Activated CD4-positive, CD25-positive, alpha-beta regulatory T cell treated with anti-CD3 and anti-CD28 coated beads, Interleukin-2, amount 50 U/mL, for 72 hours (primary cell): ENCODE measurements at regions not wholly inside any gene's neighbourhood (a gene's known extent, or its start where the extent isn't known, plus 50 kb on each side); places are given as distances from the start of the nearest gene placed in this dataset.
"Not testable (repeated sequence)": the region's sequence is repeated elsewhere in the genome, so short reads cannot be mapped to it uniquely, and the experiment has no call there.

Source experiments
- DNase-seq: peaks from one replicate; pipeline ENCODE4 v3.0.0; 2021

GRCh38 chr17:77786740-77787505 is 171.6 kb upstream of the TNRC6C start:
- DNase-seq = no peak

DNA sequence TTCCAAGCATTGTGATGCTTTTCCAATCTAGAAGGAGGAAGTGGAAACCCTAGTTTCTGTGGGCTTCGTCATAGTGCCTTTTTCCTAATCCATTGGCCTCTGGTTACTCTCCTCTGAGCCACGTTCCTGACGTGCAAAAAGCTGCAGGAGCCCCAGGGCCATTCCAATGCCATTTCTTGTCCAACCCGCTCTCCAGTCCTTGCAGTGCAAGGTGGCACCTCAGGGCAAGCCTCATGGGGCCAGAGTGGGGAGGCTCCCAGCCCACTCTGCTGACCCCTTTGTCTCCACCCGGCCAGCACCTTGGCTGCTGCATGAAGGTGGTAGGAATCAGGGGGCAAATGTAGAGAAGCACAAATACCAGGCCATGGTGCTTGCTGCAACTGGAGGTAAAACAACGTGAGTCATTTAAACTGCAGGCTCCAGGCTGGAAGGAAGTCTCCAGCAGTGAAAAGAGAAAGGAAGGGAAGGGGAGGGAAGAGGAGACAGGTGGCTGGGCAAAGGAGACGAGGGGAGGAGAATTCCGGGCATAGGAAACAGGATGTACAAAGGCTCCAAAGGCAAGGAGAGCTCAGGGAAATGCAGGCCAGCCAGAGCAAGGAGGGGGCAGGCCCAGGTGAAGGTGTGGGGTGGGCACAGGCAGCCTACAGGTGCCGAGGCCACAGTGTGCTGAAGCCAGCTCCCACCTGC is 168.2 kb upstream of the TNRC6C start:
- DNase-seq = no peak

DNA sequence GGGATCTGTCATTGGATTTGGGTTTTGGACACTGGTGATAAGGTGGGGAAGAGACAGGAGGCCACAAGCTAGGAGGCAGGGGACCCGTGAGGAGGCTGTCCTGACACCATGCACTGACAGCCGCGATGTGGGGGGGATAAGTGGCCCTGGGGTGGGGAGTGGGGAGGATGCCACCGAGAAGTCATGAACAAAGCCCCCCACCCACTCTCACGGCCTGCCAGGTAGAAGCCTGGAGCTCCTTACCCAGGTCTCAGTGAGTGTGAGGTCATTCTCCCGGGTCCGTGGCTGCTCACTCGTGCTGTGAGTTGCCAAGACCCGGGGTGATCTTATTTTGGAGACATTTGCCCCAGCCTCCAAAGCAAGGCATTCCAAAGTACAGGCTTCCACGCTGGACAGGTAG is 165.9 kb upstream of the TNRC6C start:
- no peak for DNase-seq

- DNase-seq = no peak
Observed at GRCh38 chr17:77793146-77793970, 165.1 kb upstream of the TNRC6C start.

DNA sequence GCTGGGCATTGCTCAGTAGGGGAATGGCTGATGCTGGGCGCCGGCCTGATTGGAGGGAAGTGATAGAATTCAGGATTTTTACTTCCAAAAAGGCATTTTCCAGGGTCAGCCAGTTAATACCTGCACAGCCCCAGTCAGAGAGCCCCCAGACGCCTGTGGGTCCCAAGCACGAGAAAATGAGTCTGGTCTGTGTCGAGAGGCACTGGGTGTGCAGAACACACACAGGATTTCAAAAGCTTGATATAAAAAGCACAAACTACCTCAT is 164.6 kb upstream of the TNRC6C start:
- no peak for DNase-seq

- no peak for DNase-seq
Observed at GRCh38 chr17:77794846-77795245, 163.7 kb upstream of the TNRC6C start.

- DNase-seq = no peak
Observed at GRCh38 chr17:77795685-77796084, 162.8 kb upstream of the TNRC6C start.

DNA sequence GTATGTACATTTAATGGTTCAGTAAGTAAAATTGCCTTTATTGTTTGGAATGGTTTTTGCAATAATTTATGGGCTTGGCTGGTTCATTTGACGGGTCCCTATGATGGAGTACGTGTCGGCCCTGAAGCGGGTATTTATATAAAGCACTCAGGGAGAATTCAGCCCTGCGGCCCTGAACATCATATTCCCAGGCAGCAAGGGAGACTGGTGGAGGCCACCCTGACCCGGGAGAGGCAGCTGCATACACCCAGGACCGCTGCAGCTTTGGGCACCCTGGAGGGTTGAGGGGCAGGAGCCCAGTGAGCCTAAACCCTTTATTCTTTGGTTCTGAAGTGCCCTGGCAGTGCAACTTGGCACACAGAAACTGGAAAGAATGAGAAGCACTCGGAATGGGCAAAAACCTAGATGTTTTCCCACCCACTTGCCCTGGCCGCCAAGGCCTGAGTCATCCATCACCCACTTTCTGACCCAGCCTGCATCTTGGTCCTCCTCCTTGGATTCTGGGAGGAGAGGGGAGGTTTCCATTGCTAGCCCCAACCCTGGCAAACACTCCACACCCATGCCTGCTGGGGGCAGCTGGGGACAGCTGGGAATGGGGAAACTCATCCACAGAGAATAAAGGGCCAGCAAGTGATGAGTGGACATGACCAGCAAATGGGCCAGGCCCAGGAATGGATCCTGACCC is 162.2 kb upstream of the TNRC6C start:
- DNase-seq = no peak

- no peak for DNase-seq
Observed at GRCh38 chr17:77798031-77798430, 160.5 kb upstream of the TNRC6C start.

GRCh38 chr17:77798481-77798880 is 160.0 kb upstream of the TNRC6C start:
- DNase-seq = no peak

GRCh38 chr17:77800816-77801215 is 157.7 kb upstream of the TNRC6C start:
- DNase-seq = no peak

DNA sequence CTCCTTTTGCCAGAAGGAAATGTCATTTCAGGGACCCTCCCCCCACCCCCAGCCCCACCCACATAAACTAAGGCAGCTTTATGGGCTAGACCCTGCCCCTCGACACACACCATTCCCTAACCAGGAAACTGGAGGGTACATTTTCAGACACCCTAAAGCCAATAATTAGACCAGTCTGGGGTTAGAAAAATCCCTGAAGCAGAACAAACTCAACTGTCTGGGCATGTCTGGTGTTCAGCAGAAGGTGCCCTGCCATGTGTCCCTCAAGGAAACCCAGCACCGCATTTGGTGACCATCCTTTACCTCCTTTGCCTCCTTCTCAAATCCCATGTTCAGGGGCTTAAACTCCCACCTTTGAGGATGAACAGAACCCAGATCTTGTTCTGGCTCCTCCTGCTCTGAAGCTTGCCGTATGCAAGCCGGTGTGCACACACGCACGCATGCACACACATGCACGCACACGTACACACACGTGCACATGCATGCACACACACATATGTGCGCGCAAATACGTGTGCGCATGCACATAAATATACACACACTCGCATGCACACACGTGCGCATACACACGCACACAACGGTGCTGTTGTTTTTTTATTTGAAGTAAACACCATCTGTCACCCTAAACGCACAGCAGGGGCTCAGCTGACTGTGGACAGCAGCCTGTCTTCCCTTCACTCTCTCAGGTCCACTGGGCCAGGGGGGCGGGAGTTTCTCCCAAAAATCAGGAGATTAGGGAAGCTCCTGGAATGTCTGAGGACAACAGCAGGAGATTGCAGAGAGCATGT is 156.8 kb upstream of the TNRC6C start:
- no peak for DNase-seq

- no peak for DNase-seq
Observed at GRCh38 chr17:77802333-77802615, 156.2 kb upstream of the TNRC6C start.

GRCh38 chr17:77802811-77803220 is 155.7 kb upstream of the TNRC6C start:
- no peak for DNase-seq

GRCh38 chr17:77803726-77804125 is 154.8 kb upstream of the TNRC6C start:
- DNase-seq = no peak

DNA sequence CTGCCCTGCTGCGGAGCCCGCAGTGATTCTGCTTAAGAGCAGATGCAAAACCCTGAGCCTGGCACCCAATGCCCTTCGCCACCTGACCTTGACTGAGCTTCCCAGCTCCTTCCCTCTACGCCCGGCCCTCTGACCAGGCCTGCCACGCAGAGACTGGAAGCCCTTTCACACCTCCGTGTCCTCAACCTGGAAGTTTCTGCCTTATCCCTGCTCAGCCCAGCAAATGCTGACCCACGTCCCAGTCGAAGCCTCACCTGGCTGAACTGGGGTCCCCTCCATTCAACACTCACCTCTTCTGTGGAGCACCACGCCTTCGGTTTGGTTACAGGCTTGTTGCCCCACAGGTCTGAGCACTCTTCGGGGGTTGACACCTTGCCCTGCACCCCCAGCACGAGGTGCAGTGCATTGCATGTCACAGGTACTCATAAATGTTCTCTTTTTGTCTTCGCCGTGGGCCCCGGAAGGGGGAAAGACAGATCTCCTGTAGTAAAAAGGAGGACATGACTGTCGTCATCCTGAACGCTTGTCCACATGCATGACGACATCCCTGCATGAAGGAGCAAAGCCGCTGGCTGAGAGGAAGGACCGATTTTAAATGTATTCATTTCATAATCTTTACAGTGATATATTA is 153.6 kb upstream of the TNRC6C start:
- no peak for DNase-seq

DNA sequence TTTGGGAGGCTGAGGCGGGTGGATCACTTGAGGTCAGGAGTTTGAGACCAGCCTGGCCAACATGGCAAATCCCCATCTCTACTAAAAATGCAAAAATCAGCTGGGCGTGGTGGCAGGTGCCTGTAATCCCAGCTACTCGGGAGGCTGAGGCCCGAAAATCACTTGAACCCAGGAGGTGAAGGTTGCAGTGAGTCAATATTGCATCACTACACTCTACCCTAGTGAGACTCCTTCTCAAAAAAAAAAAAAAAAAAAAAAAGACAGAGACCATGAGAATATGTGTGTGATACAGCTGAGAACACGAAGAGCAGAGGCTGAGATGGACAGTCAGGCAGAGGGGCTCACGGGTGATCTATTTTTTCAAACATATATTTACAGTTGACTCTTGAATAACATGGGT is 152.5 kb upstream of the TNRC6C start:
- not testable (repeated sequence) for DNase-seq

- no peak for DNase-seq
Observed at GRCh38 chr17:77807051-77807745, 151.3 kb upstream of the TNRC6C start.

GRCh38 chr17:77807746-77808441 is 150.6 kb upstream of the TNRC6C start:
- no peak for DNase-seq

DNA sequence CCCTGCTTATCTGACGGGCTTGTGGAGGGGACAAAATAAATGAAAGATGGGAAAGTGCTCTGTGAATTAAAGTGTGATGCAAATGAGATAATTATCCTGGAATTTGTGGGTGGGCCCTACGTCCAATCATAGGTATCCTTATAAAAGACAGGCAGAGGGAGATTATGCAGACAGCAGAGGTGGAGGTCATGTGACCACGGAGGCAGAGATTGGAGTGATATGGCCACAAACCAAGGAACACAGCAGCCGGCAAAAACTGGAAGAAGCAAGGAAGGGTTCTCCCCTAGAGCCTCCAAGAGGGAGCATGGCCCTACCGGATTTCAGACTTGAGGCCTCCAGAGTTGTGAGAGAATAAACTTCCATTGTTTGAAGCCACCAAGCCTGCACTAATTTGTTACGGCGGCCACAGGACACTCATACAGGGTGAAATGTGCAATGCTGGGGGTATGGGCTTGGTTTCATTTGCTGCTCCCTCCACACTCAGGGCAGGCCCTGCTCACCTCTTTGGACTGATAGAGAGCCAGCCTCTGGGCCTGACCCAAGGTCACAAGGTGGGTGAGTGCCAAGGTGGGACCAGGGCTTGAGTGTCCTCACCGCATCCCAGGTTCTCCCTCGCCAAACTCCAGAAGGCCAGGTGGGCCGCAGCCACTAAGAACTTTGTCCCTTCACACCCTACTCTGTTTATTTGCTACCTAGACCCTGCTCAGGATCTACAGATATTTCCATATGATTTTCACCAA is 149.6 kb upstream of the TNRC6C start:
- DNase-seq = no peak
